ENCODE measurements at regions not wholly inside any gene's neighbourhood (a gene's known extent, or its start where the extent isn't known, plus 50 kb on each side); places are given as distances from the start of the nearest gene placed in this dataset.

GRCh38 chr18:2172881-2173280, 398.4 kb downstream of the METTL4 start:
- H3K4me3 ChIP-seq (ENCODE audit: low read depth, low read length), result no peak overlapping the region
- no peak for DNase-seq (ENCODE audit: low read depth)

DNA sequence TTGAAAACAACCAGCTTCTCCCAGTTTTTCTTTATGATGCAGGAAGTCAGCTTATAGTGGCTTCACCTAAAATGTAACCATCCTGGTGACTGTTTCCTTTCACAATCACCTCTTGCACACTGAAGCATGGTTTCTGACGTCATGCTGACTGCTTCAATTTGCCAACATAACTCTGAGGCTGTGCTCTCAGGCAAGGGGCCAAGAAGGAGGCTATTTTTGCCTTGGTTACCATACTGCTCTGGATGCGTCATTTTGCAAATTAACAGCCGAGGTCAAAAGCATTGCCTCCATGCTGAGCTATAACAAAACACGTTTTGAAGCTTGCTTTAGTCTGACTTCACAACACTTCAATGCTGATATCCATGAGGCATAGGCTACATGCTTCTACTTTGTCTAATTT, 397.8 kb downstream of the METTL4 start:
- no peak for DNase-seq (ENCODE audit: low read depth)
- H3K4me3 ChIP-seq (ENCODE audit: low read depth, low read length), result no peak overlapping the region
- TF ChIP-seq CTCF (IDR thresholded peaks at IDR 0.05; ENCODE audit: control insufficient read depth, extremely low read depth, insufficient read depth), result no peak

More at GRCh38 chr18:2172881-2173280, 398.4 kb downstream of the METTL4 start:
- no peak for TF ChIP-seq CTCF (IDR thresholded peaks at IDR 0.05; ENCODE audit: control insufficient read depth, extremely low read depth, insufficient read depth)

GRCh38 chr18:2178036-2178435, 393.3 kb downstream of the METTL4 start:
- no peak overlapping the region for H3K4me3 ChIP-seq (ENCODE audit: low read depth, low read length)
- no peak for DNase-seq (ENCODE audit: low read depth)
- no peak for TF ChIP-seq CTCF (IDR thresholded peaks at IDR 0.05; ENCODE audit: control insufficient read depth, extremely low read depth, insufficient read depth)

DNA sequence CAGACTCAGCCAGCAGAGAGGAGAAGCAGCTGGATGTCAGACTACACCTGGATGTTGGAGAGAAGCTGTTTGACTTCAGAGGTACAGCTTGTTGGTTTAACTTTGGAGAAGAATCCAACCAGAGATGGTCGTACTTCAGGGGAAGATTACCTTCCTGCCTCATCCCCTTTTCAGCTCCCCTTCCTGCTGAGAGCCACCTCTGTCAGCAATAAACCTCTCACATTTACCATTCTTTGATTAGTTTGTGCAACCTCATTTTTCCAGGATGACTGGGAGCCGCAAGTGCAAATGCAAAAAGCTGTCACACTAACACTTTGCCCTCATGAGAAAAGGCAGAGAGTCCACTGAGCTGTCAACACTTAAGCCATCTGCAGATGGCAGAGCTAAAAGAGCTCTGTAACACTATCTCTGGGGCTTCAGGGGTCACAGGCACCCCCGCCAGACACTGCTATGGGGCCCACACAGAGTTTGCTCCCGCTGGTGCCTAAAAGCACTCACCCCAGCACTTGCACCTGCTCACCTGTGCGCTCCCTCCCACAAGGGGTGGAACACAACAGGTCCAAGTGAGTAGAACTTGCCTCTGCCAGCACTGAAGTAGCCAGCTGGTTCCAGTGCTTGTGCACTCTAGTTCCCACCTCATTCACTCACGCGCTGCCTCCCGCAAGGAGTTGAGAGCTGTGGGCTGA, 391.7 kb downstream of the METTL4 start:
- DNase-seq (ENCODE audit: low read depth), result no peak
- TF ChIP-seq CTCF (IDR thresholded peaks at IDR 0.05; ENCODE audit: control insufficient read depth, extremely low read depth, insufficient read depth), result no peak

GRCh38 chr18:2180586-2180985, 390.7 kb downstream of the METTL4 start:
- no peak for DNase-seq (ENCODE audit: low read depth)
- no peak for TF ChIP-seq CTCF (IDR thresholded peaks at IDR 0.05; ENCODE audit: control insufficient read depth, extremely low read depth, insufficient read depth)
- H3K4me3 ChIP-seq (ENCODE audit: low read depth, low read length), result no peak overlapping the region

More for the DNA sequence above, 391.7 kb downstream of the METTL4 start:
- H3K4me3 ChIP-seq (ENCODE audit: low read depth, low read length), result no peak overlapping the region

GRCh38 chr18:2183432-2183831, 387.9 kb downstream of the METTL4 start:
- DNase-seq (ENCODE audit: low read depth), result no peak
- H3K4me3 ChIP-seq (ENCODE audit: low read depth, low read length), result no peak overlapping the region
- TF ChIP-seq CTCF (IDR thresholded peaks at IDR 0.05; ENCODE audit: control insufficient read depth, extremely low read depth, insufficient read depth), result no peak

DNA sequence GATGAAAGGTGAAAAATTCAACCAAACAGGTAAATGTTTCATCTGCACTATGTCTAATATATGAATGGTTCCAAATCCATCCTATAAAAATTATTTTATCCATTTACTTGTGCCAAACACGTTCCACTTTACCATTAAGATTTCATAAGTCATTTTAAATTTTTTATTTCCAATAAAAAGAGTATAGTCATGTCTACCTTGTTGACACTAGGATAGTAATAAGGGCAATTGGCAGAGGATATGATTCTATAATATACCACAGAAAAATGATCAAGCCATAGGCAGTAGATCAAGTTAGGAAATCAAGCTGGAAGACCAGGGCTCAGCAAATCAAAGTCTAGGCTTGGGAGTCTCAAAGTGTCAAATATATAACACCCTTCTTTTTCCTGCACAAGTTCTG, 384.3 kb downstream of the METTL4 start:
- no peak for TF ChIP-seq CTCF (IDR thresholded peaks at IDR 0.05; ENCODE audit: control insufficient read depth, extremely low read depth, insufficient read depth)
- DNase-seq (ENCODE audit: low read depth), result peak; percentile 52
- H3K4me3 ChIP-seq (ENCODE audit: low read depth, low read length), result no peak overlapping the region
